ENCODE measurements at regions not wholly inside any gene's neighbourhood (a gene's known extent, or its start where the extent isn't known, plus 50 kb on each side); places are given as distances from the start of the nearest gene placed in this dataset.

GRCh38 chr6:139470997-139471396, 96.5 kb upstream of the CITED2 start:
- no peak for TF ChIP-seq ZSCAN29 (IDR thresholded peaks at IDR 0.05)
- no peak for TF ChIP-seq ZNF12 (CRISPR knock-in tag; IDR thresholded peaks at IDR 0.05)
- no peak for TF ChIP-seq TCF7 (IDR thresholded peaks at IDR 0.05; ENCODE audit: borderline replicate concordance)
- TF ChIP-seq NFIX (CRISPR knock-in tag; IDR thresholded peaks at IDR 0.05; ENCODE audit: low read depth) = no peak
- no peak for TF ChIP-seq MAX (CRISPR knock-in tag; IDR thresholded peaks at IDR 0.05)
- no peak for TF ChIP-seq MYNN (IDR thresholded peaks at IDR 0.05)
- no peak for TF ChIP-seq MYNN (CRISPR knock-in tag; IDR thresholded peaks at IDR 0.05)

All from K562 (cell line).